GM23248 (cell line): ENCODE measurements at regions not wholly inside any gene's neighbourhood (a gene's known extent, or its start where the extent isn't known, plus 50 kb on each side); places are given as distances from the start of the nearest gene placed in this dataset.

ENCODE experiments used
- EZH2 ChIP-seq: fragments of 200-600 bp; sonication (generic); IDR thresholded peaks from 2 replicates; pipeline ENCODE4 v1.6.1; 2018; ENCODE audit warnings: antibody characterized with exemption, mild to moderate bottlenecking; ENCODE audit not compliant: insufficient read depth, poor library complexity, severe bottlenecking
- EZH2phosphoT487 ChIP-seq: fragments of 200-600 bp; sonication (generic); IDR thresholded peaks from 2 replicates; pipeline ENCODE4 v1.6.1; 2018; ENCODE audit warnings: antibody characterized with exemption, moderate library complexity, mild to moderate bottlenecking, low read depth; ENCODE audit not compliant: insufficient read depth

- TF ChIP-seq EZH2 (no peak), EZH2phosphoT487 (no peak)
Observed at GRCh38 chr18:38879871-38880270, 1314.3 kb upstream of the CELF4 start.
